ENCODE measurements at regions not wholly inside any gene's neighbourhood (a gene's known extent, or its start where the extent isn't known, plus 50 kb on each side); places are given as distances from the start of the nearest gene placed in this dataset.

GRCh38 chr6:104226790-104227446 is 632.8 kb downstream of the HACE1 start:
- no peak for TF ChIP-seq MAX (IDR thresholded peaks at IDR 0.05)
- TF ChIP-seq EEA1 (CRISPR knock-in tag; IDR thresholded peaks at IDR 0.05; ENCODE audit: borderline replicate concordance): no peak
- TF ChIP-seq ZNF552 (CRISPR knock-in tag; IDR thresholded peaks at IDR 0.05; ENCODE audit: borderline replicate concordance): no peak
- no peak for TF ChIP-seq ELF4 (CRISPR knock-in tag; IDR thresholded peaks at IDR 0.05; ENCODE audit: borderline replicate concordance)
- TF ChIP-seq ZNF577 (CRISPR knock-in tag; IDR thresholded peaks at IDR 0.05; ENCODE audit: borderline replicate concordance, low read depth): no peak
- no peak for TF ChIP-seq ZGPAT (CRISPR knock-in tag; IDR thresholded peaks at IDR 0.05)
- TF ChIP-seq ZSCAN30 (CRISPR knock-in tag; IDR thresholded peaks at IDR 0.05): no peak
- no peak for TF ChIP-seq CTCF (CRISPR knock-in tag; IDR thresholded peaks at IDR 0.05)
- no peak for TF ChIP-seq ZC3H4 (CRISPR knock-in tag; IDR thresholded peaks at IDR 0.05; ENCODE audit: borderline replicate concordance)
- no peak for TF ChIP-seq ATF5 (CRISPR knock-in tag; IDR thresholded peaks at IDR 0.05; ENCODE audit: low read depth)
- no peak for TF ChIP-seq TEF (CRISPR knock-in tag; IDR thresholded peaks at IDR 0.05)
- no peak for TF ChIP-seq MTA1 (CRISPR knock-in tag; IDR thresholded peaks at IDR 0.05; ENCODE audit: borderline replicate concordance)
- TF ChIP-seq YY1 (IDR thresholded peaks at IDR 0.05; ENCODE audit: insufficient read depth, insufficient replicate concordance, low read depth, low read length): no peak
- TF ChIP-seq TBX2 (CRISPR knock-in tag; IDR thresholded peaks at IDR 0.05; ENCODE audit: borderline replicate concordance): no peak

All from HepG2 (cell line).